Hematopoietic multipotent progenitor cell treated with erythropoietin and hydrocortisone succinate and interleukin-3 and kit ligand, for 8 days (in vitro differentiated cells): ENCODE measurements at regions not wholly inside any gene's neighbourhood (a gene's known extent, or its start where the extent isn't known, plus 50 kb on each side); places are given as distances from the start of the nearest gene placed in this dataset.

ENCODE experiments used
- DNase-seq: peaks from one replicate; pipeline ENCODE4 v3.0.0-alpha.2; 2015

DNA sequence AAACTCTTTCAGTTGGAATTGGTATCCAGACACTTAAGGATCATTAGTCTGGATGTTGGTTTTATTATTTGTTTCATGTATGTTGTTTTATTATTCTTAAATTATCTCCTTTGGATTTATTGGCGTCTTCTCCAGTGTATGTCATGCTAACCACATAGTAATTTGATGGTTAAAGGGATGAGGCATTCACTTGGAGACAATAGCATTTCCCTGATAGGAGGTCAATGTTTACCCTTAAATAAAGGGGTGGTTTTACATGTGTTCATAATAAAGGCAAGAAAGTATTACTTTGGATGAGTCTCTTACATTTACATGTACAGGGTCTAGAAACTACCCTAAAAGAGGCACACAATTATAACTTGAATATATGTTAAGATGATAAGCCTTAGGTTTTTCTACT is 51.2 kb upstream of the RNF144B start:
- no peak for DNase-seq

DNA sequence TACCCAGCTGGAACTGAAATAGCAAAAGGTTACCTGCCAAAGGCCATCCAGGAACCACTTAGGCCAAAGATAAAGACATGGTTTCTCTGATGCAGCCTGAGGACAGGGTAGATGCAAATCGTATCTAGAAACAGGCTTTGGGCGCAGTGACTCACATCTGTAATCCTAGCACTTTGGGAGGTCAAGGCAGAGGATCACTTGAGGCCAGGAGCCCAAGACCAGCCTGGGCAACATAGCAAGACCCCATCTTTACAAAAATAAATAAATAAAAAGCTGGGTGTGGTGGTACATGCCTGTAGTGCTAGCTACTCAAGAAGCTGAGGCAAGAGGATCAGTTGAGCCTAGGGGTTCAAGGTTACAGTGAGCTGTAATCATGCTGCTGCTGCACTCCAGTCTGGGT is 52.9 kb upstream of the RNF144B start:
- DNase-seq = no peak

DNA sequence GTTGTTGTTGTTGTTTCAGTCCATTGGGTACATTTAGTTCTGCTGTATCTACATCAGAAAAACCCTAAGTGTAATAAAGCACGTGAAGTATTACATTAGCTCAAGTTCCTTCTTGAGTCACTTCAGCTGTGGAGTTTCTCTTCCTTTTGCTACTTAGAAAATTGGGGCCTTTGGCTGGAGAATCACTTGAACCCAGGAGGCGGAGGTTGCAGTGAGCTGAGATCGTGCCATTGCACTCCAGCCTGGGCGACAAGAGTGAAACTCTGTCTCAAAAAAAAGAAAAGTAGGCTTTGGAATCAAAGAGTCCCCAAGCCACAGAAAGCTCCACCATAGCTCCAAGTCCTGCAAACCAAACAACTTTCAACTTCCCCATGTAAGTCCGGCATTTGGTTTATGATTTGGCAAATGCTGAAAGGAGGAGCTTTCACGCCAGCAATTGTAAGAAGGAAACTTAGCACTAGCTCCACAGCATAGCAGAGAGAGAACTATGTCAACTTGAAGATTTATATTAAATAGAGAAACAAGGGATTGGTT is 56.5 kb upstream of the RNF144B start:
- DNase-seq = no peak

DNA sequence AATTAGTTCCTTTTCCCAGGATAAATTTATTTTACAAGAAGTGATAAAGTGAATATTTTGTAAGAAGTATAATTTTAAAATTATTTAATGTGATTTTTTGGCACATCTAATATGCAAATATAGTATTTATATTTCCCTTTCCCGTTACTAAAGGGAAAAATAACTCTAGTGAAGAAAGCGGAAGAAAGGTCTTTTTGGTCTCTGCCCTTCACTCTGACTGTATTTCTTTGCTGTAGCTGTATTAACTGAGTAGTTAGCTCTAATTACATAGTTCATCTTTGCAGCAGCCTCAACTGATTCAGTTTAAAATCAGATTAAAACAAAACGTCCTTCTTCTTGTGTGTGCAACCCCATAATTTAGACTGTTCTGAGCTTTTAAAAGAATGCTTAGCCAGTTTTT is 57.4 kb upstream of the RNF144B start:
- no peak for DNase-seq

DNA sequence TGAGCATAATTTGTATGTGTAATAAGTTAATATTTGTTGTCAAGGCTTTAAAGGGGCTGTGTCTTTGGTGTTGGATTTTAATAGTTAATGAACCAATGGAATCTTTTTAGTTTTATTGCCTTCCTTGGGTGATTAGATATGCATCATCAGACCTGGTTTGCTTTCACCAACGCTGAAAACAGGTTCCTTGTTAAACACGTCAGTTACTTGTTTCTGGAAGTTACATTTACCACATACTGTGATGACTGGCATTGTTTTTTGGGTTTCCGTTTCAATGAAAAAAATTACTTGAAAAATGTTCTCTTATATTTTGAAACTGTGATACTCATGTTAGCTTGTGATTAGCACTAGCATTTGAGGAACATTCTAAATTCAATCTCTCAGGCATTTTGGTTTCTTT is 58.6 kb upstream of the RNF144B start:
- DNase-seq = no peak

DNA sequence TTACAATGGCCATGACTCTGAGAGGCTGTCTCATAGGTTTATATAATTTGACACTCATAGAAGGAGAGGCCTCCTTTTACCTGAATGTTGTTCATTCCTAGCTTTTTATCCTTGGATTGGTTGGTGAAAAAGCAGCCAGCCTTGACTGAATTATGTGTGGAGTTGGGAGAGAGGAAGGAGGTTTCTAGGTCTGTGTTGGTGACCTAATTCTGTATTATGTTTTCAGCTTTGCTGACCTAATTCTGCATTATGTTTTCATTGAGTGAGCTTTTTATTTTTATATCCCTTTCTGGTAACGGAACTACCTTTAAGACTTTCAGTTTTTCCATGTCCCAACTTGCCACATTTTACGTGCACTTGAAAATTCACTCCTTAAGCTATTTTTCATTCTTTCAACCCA is 59.1 kb upstream of the RNF144B start:
- DNase-seq = no peak

DNA sequence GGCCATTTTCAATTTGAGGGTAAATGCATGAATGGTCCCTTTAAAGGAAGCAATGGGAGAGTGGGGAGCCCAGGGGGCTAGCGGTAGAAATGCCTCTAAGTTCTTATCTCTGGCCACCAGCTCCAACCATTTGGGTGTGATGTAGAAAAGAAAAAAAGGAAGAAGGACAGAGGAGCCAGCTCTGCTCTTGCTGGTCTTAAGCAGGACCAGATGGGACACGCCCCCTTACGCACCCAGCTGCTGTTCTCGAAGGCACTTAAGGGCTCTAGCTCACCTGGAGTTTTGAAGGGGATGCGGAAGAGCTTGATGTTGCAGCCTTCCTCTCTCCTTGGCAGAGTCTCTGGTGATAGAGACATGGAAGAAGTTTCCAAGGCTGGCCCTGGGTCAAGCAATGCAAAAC is 59.5 kb upstream of the RNF144B start:
- peak; percentile 64 for DNase-seq

DNA sequence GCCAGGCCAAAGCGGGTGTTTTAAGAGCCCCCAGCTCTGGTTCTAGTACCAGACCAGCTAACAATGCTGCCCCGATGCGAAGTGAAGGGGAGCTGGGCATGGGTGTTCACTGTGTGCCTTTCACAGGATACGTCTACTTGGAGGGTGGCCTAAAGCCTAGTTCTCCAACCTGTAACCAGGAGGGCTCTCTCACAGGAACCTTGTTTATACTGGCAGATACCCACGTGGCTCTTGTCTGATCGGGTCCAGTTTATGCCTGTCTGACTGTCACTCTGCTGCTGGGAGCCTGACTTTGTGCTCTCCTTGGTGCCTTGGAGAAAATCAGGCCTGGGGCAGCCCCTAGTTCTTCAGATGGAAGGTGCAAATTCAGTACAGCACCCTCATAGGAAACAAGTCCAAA is 60.2 kb upstream of the RNF144B start:
- DNase-seq = no peak

DNA sequence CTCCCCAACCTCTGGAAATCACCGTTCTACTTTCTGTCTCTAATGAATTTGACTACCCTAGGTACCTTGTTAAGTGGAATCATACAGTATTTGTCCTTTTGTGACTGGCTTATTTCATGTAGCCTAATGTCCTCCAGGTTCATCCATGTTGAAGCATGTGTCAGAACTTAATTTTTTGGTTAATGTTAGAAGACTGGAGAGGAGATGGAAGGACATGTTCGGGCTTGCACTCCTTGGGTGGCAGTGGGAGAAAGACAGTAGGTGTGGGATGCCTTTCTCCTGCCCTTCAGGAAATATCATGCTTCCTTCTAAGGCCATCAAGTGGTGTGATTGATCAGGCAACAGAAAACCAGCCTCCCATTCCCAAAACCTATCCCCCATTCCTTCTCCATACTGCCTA is 61.1 kb upstream of the RNF144B start:
- DNase-seq = no peak

DNA sequence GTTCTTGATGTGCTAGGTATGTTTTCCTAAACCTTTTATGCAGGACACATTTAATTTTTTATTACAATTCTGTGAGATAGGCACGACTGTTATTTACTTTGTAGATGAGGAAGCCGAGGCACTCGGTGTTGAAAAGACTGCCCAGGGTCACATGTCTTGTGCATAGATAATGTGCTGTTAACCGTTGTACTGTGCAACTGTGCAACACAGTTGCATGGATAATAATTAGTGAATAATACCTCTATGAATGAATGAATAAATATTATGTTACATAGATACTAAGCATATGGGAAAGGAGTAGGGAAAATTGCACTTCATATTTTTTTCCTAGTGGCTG is 60.3 kb upstream of the DEK start:
- DNase-seq = no peak

DNA sequence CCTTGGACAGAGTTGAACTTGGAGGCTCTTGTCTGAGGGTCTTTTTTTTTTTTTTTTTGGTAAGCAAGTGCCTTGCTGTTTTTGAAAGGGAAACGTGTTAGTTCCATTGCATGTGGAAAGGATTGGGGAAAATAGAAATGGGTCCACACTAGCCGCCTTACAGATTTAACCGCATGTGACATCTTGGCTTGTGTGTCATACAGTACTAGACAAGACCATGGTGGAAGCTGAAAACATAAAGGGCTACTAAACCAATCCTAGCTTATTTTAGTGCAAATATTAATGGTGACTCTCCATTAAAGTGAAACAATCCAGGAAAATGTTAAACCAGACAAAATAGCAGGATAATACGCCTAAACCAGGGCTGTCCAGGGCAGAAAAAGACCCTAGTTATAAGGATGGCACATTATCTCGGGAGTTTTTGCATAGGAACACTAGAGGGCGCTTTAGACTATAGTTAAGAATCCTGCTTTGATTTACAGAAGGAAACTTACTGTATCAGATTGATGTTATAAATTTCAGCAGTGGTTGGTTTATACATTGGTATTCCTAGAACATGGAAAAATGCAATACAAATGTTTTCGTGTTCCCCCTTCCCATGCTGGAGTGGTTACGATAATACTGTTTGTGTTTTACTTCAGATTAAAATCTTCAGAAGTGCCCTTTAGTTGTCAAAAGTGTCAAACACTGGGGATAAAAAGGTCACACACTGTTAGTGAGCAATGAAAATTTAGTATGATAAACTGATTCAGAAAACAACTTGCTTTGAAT is 59.8 kb upstream of the DEK start:
- DNase-seq = peak; percentile 63

DNA sequence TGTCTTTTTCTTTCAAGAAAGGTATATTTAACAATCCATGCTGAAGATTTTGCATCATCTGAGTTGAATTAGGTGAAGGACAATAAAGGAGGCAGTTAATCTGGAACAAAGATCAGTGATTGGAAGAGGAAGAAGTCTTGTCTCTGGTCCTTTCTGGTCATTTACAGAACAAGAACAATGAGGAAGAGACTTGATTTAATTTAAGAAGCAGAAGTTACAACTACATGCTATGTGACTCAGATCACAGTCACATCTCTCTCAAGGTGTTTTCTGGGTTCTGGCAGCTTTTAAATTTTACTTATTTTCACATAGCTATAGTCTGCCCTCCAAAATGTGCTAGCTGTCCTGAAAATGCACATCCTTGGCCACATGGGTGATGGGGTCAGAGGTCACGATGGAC is 53.5 kb upstream of the DEK start:
- no peak for DNase-seq

DNA sequence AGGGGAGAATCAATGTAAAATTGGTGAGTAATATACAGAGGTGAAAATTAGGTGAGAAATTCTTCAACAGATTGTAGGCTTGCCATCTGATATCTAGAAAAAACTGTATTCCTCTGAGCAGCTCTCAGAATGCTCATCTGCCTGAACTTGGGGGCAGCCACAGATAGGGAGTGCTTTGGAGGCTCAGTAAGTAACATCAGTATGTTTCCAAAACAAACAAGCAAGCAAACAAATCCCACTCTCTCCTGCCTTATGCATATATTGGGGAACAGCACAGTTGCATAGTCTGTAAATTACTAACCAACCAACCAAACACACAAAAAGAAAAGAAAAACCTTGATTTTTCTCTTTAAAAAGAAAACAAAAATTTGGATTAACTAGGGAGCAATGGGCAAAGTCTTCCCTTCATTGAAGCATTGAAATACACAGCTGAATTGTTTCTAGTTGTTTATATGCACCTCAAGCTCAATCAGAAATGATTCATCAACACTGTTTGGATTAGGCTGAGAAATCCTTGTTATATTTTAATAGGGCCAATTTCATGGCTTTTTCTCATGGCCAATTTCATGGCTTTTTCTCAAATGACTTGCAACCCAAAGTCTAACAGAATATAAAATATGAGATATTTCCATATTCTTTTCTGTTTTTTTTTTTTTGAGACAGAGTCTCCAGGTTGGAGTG is 50.1 kb upstream of the DEK start:
- DNase-seq = no peak
